H1 (cell line): ENCODE measurements at regions not wholly inside any gene's neighbourhood (a gene's known extent, or its start where the extent isn't known, plus 50 kb on each side); places are given as distances from the start of the nearest gene placed in this dataset.

Source experiments
- CTCF ChIA-PET: fragments of 300-600 bp; sonication (Branson Sonifier 250); formaldehyde crosslinking; loops from one replicate; lab custom pipeline; 2021; ENCODE audit not compliant: partially characterized antibody; lab: Charles Lee
- POLR2A ChIA-PET: fragments of 300-600 bp; sonication (Branson Sonifier 250); formaldehyde crosslinking; loops from one replicate; lab custom pipeline; 2021; ENCODE audit warnings: inconsistent platforms; ENCODE audit not compliant: partially characterized antibody; lab: Charles Lee
- DNase-seq, 2 experiments: peaks; one replicate each; pipeline versions ENCODE4 v3.0.0 to v3.0.0-alpha.2; 2010 to 2022; ENCODE audit warnings: low spot score in 2 of 2, low read depth in 1 of 2, mixed read lengths in 1 of 2
- FAIRE-seq: peaks from 2 replicates; lab custom pipeline; 2011; peaks lifted over from hg19 to GRCh38; lab: Jason Lieb, UNC
- H2AFZ ChIP-seq: 2 replicates; pipeline ENCODE4 v1.8.1; 2012; ENCODE audit warnings: low read length, inconsistent platforms
- H2AK5ac ChIP-seq: 2 replicates; pipeline ENCODE4 v1.6.1; 2013; ENCODE audit warnings: low read depth, low read length
- H2BK120ac ChIP-seq: replicated peaks from 2 replicates; pipeline ENCODE3; 2013; ENCODE audit warnings: low read depth, low read length, inconsistent platforms
- H2BK12ac ChIP-seq: 2 replicates; pipeline ENCODE4 v1.6.1; 2013; ENCODE audit warnings: low read depth, low read length
- H2BK15ac ChIP-seq: 2 replicates; pipeline ENCODE4 v1.6.1; 2013; ENCODE audit warnings: low read length
- H2BK20ac ChIP-seq: 2 replicates; pipeline ENCODE4 v1.6.1; 2013; ENCODE audit warnings: low read length
- H2BK5ac ChIP-seq: 2 replicates; pipeline ENCODE4 v1.6.1; 2013; ENCODE audit warnings: low read depth, low read length
- H3K14ac ChIP-seq: 2 replicates; pipeline ENCODE4 v1.6.1; 2013; ENCODE audit warnings: inconsistent platforms; ENCODE audit not compliant: insufficient read length
- H3K18ac ChIP-seq: 2 replicates; pipeline ENCODE4 v1.6.1; 2013; ENCODE audit warnings: low read length; ENCODE audit errors: extremely low read depth
- H3K23ac ChIP-seq: 2 replicates; pipeline ENCODE4 v1.6.1; 2013; ENCODE audit warnings: inconsistent platforms; ENCODE audit not compliant: insufficient read length
- H3K23me2 ChIP-seq: 2 replicates; pipeline ENCODE4 v1.6.1; 2013; ENCODE audit warnings: low read depth, low read length
- H3K27ac ChIP-seq: 2 replicates; pipeline ENCODE4 v1.6.1; 2011; ENCODE audit warnings: low read depth, low read length, inconsistent platforms
- H3K27me3 ChIP-seq, 4 experiments: replicated peaks in 1 of 4; 1 replicate in 1 of 4; 2 replicates in 3 of 4; pipeline versions ENCODE4 v1.6.1 to v1.8.1; 2011 to 2013; ENCODE audit warnings: low read length in 3 of 4, mild to moderate bottlenecking in 3 of 4, inconsistent platforms in 2 of 4, mixed read lengths in 2 of 4, moderate library complexity in 1 of 4; ENCODE audit not compliant: control insufficient read depth in 3 of 4, insufficient read depth in 3 of 4; ENCODE audit errors: extremely low read depth in 1 of 4
- H3K36me3 ChIP-seq, 4 experiments: 2 replicates each; pipeline versions ENCODE4 v1.6.1 to v1.8.1; 2011 to 2013; ENCODE audit warnings: mild to moderate bottlenecking in 4 of 4, low read length in 3 of 4, moderate library complexity in 2 of 4, control low read depth in 1 of 4, inconsistent platforms in 1 of 4; ENCODE audit not compliant: insufficient read depth in 4 of 4, control insufficient read depth in 2 of 4
- H3K4ac ChIP-seq: replicated peaks from 2 replicates; pipeline ENCODE3; 2013; ENCODE audit warnings: low read length, low read depth, mixed read lengths, inconsistent platforms; ENCODE audit not compliant: insufficient read length
- H3K4me1 ChIP-seq, 4 experiments: replicated peaks in 1 of 4; 1 replicate in 1 of 4; 2 replicates in 3 of 4; pipeline versions ENCODE4 v1.6.1 to v1.8.1; 2011 to 2013; ENCODE audit warnings: low read length in 3 of 4, inconsistent platforms in 2 of 4, mixed read lengths in 1 of 4; ENCODE audit not compliant: insufficient read depth in 4 of 4, control insufficient read depth in 3 of 4
- H3K4me2 ChIP-seq, 2 experiments: 2 replicates each; pipeline versions ENCODE4 v1.6.1 to v1.8.1; 2011 to 2013; ENCODE audit warnings: low read depth in 2 of 2, low read length in 2 of 2, control low read depth in 1 of 2, inconsistent platforms in 1 of 2, mild to moderate bottlenecking in 1 of 2; ENCODE audit not compliant: insufficient read depth in 1 of 2
- H3K4me3 ChIP-seq, 4 experiments: fragments of 200-600, 300-600 bp in 1 of 4; sonication (generic), shearing (Covaris generic), sonication (Bioruptor Twin) in 1 of 4; 2 replicates each; pipeline versions ENCODE4 v1.5.1 to v1.8.1; 2011 to 2016; ENCODE audit warnings: low read length in 4 of 4, low read depth in 3 of 4, control low read depth in 2 of 4, inconsistent platforms in 2 of 4, mild to moderate bottlenecking in 2 of 4, mixed read lengths in 1 of 4, moderate library complexity in 1 of 4; ENCODE audit not compliant: insufficient read depth in 2 of 4; ENCODE audit errors: extremely low read depth in 1 of 4
- H3K56ac ChIP-seq: replicated peaks from 2 replicates; pipeline ENCODE3; 2013; ENCODE audit warnings: low read depth, mild to moderate bottlenecking, mixed read lengths, low read length, inconsistent platforms; ENCODE audit not compliant: insufficient read length
- H3K79me1 ChIP-seq: 2 replicates; pipeline ENCODE4 v1.6.1; 2013; ENCODE audit warnings: low read depth, low read length, control low read depth
- H3K79me2 ChIP-seq, 2 experiments: 2 replicates each; pipeline versions ENCODE4 v1.6.1 to v1.8.1; 2012 to 2013; ENCODE audit warnings: low read length in 2 of 2, mild to moderate bottlenecking in 2 of 2, inconsistent platforms in 1 of 2; ENCODE audit not compliant: insufficient read depth in 2 of 2, control insufficient read depth in 1 of 2
- H3K9ac ChIP-seq, 4 experiments: replicated peaks in 1 of 4; 1 replicate in 1 of 4; 2 replicates in 3 of 4; pipeline versions ENCODE4 v1.6.1 to v1.8.1; 2011 to 2013; ENCODE audit warnings: low read depth in 3 of 4, low read length in 3 of 4, control low read depth in 2 of 4, mild to moderate bottlenecking in 2 of 4, moderate library complexity in 2 of 4, inconsistent platforms in 1 of 4; ENCODE audit errors: extremely low read depth in 1 of 4
- H3K9me3 ChIP-seq, 2 experiments: 2 replicates each; pipeline versions ENCODE4 v1.6.1 to v1.8.1; 2012 to 2013; ENCODE audit warnings: mild to moderate bottlenecking in 2 of 2, moderate library complexity in 2 of 2, control low read depth in 1 of 2, inconsistent platforms in 1 of 2, low read depth in 1 of 2, low read length in 1 of 2, mixed read lengths in 1 of 2; ENCODE audit not compliant: insufficient read depth in 2 of 2
- H4K20me1 ChIP-seq, 2 experiments: replicated peaks in 1 of 2; 2 replicates each; pipeline versions ENCODE3 to v1.8.1; 2011 to 2013; ENCODE audit warnings: inconsistent platforms in 2 of 2, low read length in 2 of 2, mild to moderate bottlenecking in 1 of 2; ENCODE audit not compliant: insufficient read depth in 2 of 2, control insufficient read depth in 1 of 2
- H4K5ac ChIP-seq: 2 replicates; pipeline ENCODE4 v1.6.1; 2013; ENCODE audit warnings: low read length, low read depth, mixed read lengths, inconsistent platforms; ENCODE audit not compliant: insufficient read length
- H4K8ac ChIP-seq: 2 replicates; pipeline ENCODE4 v1.8.0; 2013; ENCODE audit warnings: mild to moderate bottlenecking, moderate library complexity, low read length, inconsistent platforms; ENCODE audit not compliant: insufficient read depth; ENCODE audit errors: extremely low read depth
- H4K91ac ChIP-seq: replicated peaks from 2 replicates; pipeline ENCODE3; 2013; ENCODE audit warnings: low read length, mixed read lengths, inconsistent platforms; ENCODE audit not compliant: insufficient read length
- ASH2L ChIP-seq: fragments of 200-600, 300-600 bp; sonication (generic); IDR thresholded peaks from one replicate; pipeline ENCODE4 v1.7.1; 2017; ENCODE audit warnings: low read length
- BACH1 ChIP-seq: IDR thresholded peaks from 2 replicates; pipeline ENCODE4 v1.6.1; 2012; ENCODE audit warnings: low read length, improper control_type of control experiment
- CBX8 ChIP-seq: fragments of 300-800, 300-1000 bp; sonication (generic); IDR thresholded peaks from 2 replicates; pipeline ENCODE4 v1.7.1; 2016; ENCODE audit warnings: low read depth, low read length, borderline replicate concordance
- POU5F1 ChIP-seq: IDR thresholded peaks from 2 replicates; pipeline ENCODE4 v1.6.1; 2011; ENCODE audit warnings: low read depth, mild to moderate bottlenecking, low read length, moderate library complexity
- RBBP5 ChIP-seq: IDR thresholded peaks from 2 replicates; pipeline ENCODE4 v1.7.1; 2012; ENCODE audit warnings: low read depth, mild to moderate bottlenecking, inconsistent platforms, low read length, moderate library complexity, borderline replicate concordance
- SUZ12 ChIP-seq: fragments of 200-600 bp; sonication (generic); IDR thresholded peaks from 2 replicates; pipeline ENCODE4 v1.6.1; 2012; ENCODE audit warnings: mild to moderate bottlenecking, inconsistent platforms, low read length, moderate library complexity, mixed read lengths
- TAF1 ChIP-seq: IDR thresholded peaks from 2 replicates; pipeline ENCODE4 v1.6.1; 2011; ENCODE audit warnings: mild to moderate bottlenecking, low read depth, low read length
- USF2 ChIP-seq: IDR thresholded peaks from 2 replicates; pipeline ENCODE4 v1.6.1; 2011; ENCODE audit warnings: low read length, improper control_type of control experiment
- WGBS, 2 experiments: shearing (Covaris generic) in 1 of 2; methylation state at CpG; one replicate each; pipeline versions ENCODE4 v1.1.6 to v1.1.7; 2013 to 2015; ENCODE audit warnings: low lambda C conversion rate in 2 of 2, mixed read lengths in 2 of 2, inconsistent platforms in 1 of 2, low coverage in 1 of 2, missing lambda C conversion rate in 1 of 2; ENCODE audit not compliant: insufficient replicate concordance in 2 of 2, insufficient coverage in 1 of 2, insufficient read length in 1 of 2; ENCODE audit errors: extremely low coverage in 1 of 2, missing lambda C conversion rate in 1 of 2; 5-methylcytosine and 5-hydroxymethylcytosine counted together

GRCh38 chr1:9447215-9447960, 91.9 kb upstream of the SLC25A33 start:
- Histone ChIP-seq H3K27ac (no peak overlapping the region), H2BK20ac (no peak overlapping the region), H3K79me2 (no peaks in the 10 kb centered on the region), H3K18ac (no peak overlapping the region), H3K9me3 (no peaks in the 10 kb centered on the region), H2BK12ac (no peak overlapping the region), H3K14ac (no peak overlapping the region), H3K4me3 (no peak overlapping the region), H2AFZ (no peak overlapping the region), H3K4ac (no peak overlapping the region), H2BK15ac (no peak overlapping the region), H3K79me1 (no peaks in the 10 kb centered on the region), H3K27me3 (no peaks in the 10 kb centered on the region), H2BK120ac (no peak overlapping the region), H4K91ac (no peak overlapping the region), H3K4me1 (no peaks in the 10 kb centered on the region; a peak in 2 of 7 replicates), H4K20me1 (no peaks in the 10 kb centered on the region), H3K36me3 (no peaks in the 10 kb centered on the region), H2AK5ac (no peak overlapping the region), H3K4me2 (no peak overlapping the region), H4K8ac (no peak overlapping the region), H3K56ac (no peak overlapping the region), H3K23me2 (no peaks in the 10 kb centered on the region), H3K23ac (no peak overlapping the region), H4K5ac (no peak overlapping the region), H2BK5ac (no peak overlapping the region), H3K9ac (no peak overlapping the region)
- FAIRE-seq (no peak), DNase-seq (no peak)
- ChIA-PET CTCF (interaction anchor here (0.7 to 3.9 kb wide), 6 partner anchors 8 to 165 kb away, joined by 3 to 22 read pairs (median 4); no protein-coding TSS in a partner anchor), POLR2A (interaction anchor here (1.6 kb wide), 1 partner anchor 9 kb away, joined by 4 read pairs; no protein-coding TSS in a partner anchor)
- 87% methylated on average over 18 of the region's 18 CpGs; no CpG with 5 or more reads in 1 of the 2 experiments for WGBS, 2 experiments
- TF ChIP-seq TAF1 (no peak), BACH1 (no peak), ASH2L (no peak), SUZ12 (no peak), USF2 (no peak), RBBP5 (no peak), CBX8 (no peak), POU5F1 (no peak)
